Neural cell (in vitro differentiated cells): ENCODE measurements at regions not wholly inside any gene's neighbourhood (a gene's known extent, or its start where the extent isn't known, plus 50 kb on each side); places are given as distances from the start of the nearest gene placed in this dataset.

Experiments
- H2AFZ ChIP-seq: fragments of 200-600, 300-800 bp; sonication (generic), shearing (Covaris generic); 2 replicates; pipeline ENCODE4 v1.6.0; 2014; ENCODE audit warnings: low read depth, mild to moderate bottlenecking, antibody characterized with exemption, low read length, moderate library complexity
- H3F3A ChIP-seq: fragments of 200-600 bp; shearing (Covaris generic); 2 replicates; pipeline ENCODE4 v1.6.1; 2016; ENCODE audit warnings: mild to moderate bottlenecking, moderate library complexity, mixed read lengths, antibody characterized with exemption, low read length; ENCODE audit not compliant: insufficient read depth, poor library complexity, severe bottlenecking
- H3K27ac ChIP-seq: fragments of 200-600, 300-800 bp; sonication (generic), shearing (Covaris generic); 2 replicates; pipeline ENCODE4 v1.5.1; 2014; ENCODE audit warnings: mild to moderate bottlenecking, low read length, moderate library complexity
- H3K27me3 ChIP-seq: fragments of 300-800, 200-600 bp; sonication (generic), shearing (Covaris generic); 2 replicates; pipeline ENCODE4 v1.6.0; 2014; ENCODE audit warnings: mild to moderate bottlenecking, low read depth, low read length, moderate library complexity; ENCODE audit not compliant: insufficient read depth
- H3K36me3 ChIP-seq: fragments of 300-800, 200-600 bp; sonication (generic), shearing (Covaris generic); 2 replicates; pipeline ENCODE4 v1.5.1; 2014; ENCODE audit warnings: mild to moderate bottlenecking, antibody characterized with exemption, low read length, moderate library complexity; ENCODE audit not compliant: insufficient read depth
- H3K4me2 ChIP-seq: fragments of 300-800, 200-600 bp; sonication (generic), shearing (Covaris generic); 2 replicates; pipeline ENCODE4 v1.6.0; 2014; ENCODE audit warnings: mild to moderate bottlenecking, low read length
- H3K4me3 ChIP-seq: fragments of 300-800, 200-600 bp; sonication (generic), shearing (Covaris generic); 2 replicates; pipeline ENCODE4 v1.5.1; 2014; ENCODE audit warnings: mild to moderate bottlenecking, low read length, moderate library complexity
- H3K79me2 ChIP-seq: fragments of 200-600 bp; shearing (Covaris generic); replicated peaks from 2 replicates; pipeline ENCODE4 v1.6.0; 2014; ENCODE audit warnings: mild to moderate bottlenecking, low read length, moderate library complexity; ENCODE audit not compliant: insufficient read depth
- H3K9ac ChIP-seq: fragments of 300-800, 200-600 bp; sonication (generic), shearing (Covaris generic); 2 replicates; pipeline ENCODE4 v1.6.1; 2016; ENCODE audit warnings: mild to moderate bottlenecking, low read length, mixed read lengths
- H3K9me2 ChIP-seq: fragments of 200-600 bp; shearing (Covaris generic); 2 replicates; pipeline ENCODE4 v1.6.1; 2016; ENCODE audit warnings: mild to moderate bottlenecking, low read length, mixed read lengths; ENCODE audit not compliant: insufficient read depth
- H3K9me3 ChIP-seq: fragments of 200-600, 300-800 bp; sonication (generic), shearing (Covaris generic); 2 replicates; pipeline ENCODE4 v1.6.1; 2016; ENCODE audit warnings: mild to moderate bottlenecking, mixed run types, low read length, moderate library complexity, mixed read lengths
- H4K20me1 ChIP-seq: fragments of 200-600 bp; shearing (Covaris generic); 2 replicates; pipeline ENCODE4 v1.6.1; 2016; ENCODE audit warnings: mild to moderate bottlenecking, mixed run types; ENCODE audit not compliant: insufficient read depth
- CTCF ChIP-seq: fragments of 450-650 bp; IDR thresholded peaks from 2 replicates; pipeline ENCODE4 v1.5.1; 2014; ENCODE audit warnings: antibody characterized with exemption, mild to moderate bottlenecking, moderate library complexity; ENCODE audit not compliant: poor library complexity, severe bottlenecking
- EP300 ChIP-seq: fragments of 450-650 bp; conservative IDR thresholded peaks from 2 replicates; pipeline ENCODE4 v1.6.1; 2014; ENCODE audit warnings: antibody characterized with exemption, mild to moderate bottlenecking, moderate library complexity; ENCODE audit not compliant: poor library complexity, severe bottlenecking
- EZH2 ChIP-seq: fragments of 200-600, 300-800 bp; shearing (Covaris generic), sonication (generic); IDR thresholded peaks from 2 replicates; pipeline ENCODE4 v1.6.1; 2014; ENCODE audit warnings: antibody characterized with exemption, low read length, borderline replicate concordance, mild to moderate bottlenecking; ENCODE audit not compliant: insufficient read depth, poor library complexity, severe bottlenecking
- MXI1 ChIP-seq: fragments of 450-650 bp; conservative IDR thresholded peaks from 2 replicates; pipeline ENCODE4 v1.6.1; 2014; ENCODE audit warnings: antibody characterized with exemption, mild to moderate bottlenecking; ENCODE audit not compliant: poor library complexity, severe bottlenecking
- POLR2AphosphoS5 ChIP-seq: IDR thresholded peaks from 2 replicates; pipeline ENCODE4 v1.6.1; 2012
- RAD21 ChIP-seq: fragments of 450-650 bp; conservative IDR thresholded peaks from 2 replicates; pipeline ENCODE4 v1.6.1; 2014; ENCODE audit warnings: antibody characterized with exemption, mild to moderate bottlenecking, moderate library complexity
- SMC3 ChIP-seq: fragments of 450-650 bp; conservative IDR thresholded peaks from 2 replicates; pipeline ENCODE4 v1.6.1; 2014; ENCODE audit warnings: antibody characterized with exemption, mild to moderate bottlenecking, moderate library complexity; ENCODE audit not compliant: poor library complexity
- TAF1 ChIP-seq: IDR thresholded peaks from 2 replicates; pipeline ENCODE4 v1.6.1; 2012; ENCODE audit warnings: low read depth
- TF ChIP-seq, protein P1 (sequence below): IDR thresholded peaks from 2 replicates; pipeline ENCODE4 v1.6.1; 2012; ENCODE audit warnings: borderline replicate concordance

DNA sequence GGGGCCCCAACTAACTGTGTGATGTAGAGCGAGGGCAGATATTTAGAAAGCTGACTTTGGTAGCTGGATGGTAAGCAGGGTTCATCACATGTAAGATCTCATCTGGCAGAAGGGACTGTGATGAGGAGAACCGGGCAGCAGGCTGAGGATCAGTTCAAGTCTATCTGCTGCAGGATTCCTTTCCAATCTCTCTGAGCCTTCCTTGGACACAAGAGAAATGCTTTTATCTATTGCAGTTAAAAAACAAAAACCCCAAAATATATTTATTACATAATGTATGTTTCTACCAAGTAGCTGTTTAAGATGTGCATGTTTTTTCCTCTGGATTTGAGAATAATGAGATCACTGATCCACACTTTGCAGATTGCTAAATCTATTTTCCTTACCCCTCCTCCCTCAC is 411.5 kb downstream of the RAP2B start:
- no peaks in the 10 kb centered on the region for H3K9me3 ChIP-seq
- no peaks in the 10 kb centered on the region for H4K20me1 ChIP-seq
- no peaks in the 10 kb centered on the region for H3K36me3 ChIP-seq
- no peaks in the 10 kb centered on the region for H3F3A ChIP-seq
- no peaks in the 10 kb centered on the region for H3K79me2 ChIP-seq
- H3K9ac ChIP-seq: no peak overlapping the region
- no peak overlapping the region for H3K4me2 ChIP-seq
- H2AFZ ChIP-seq: no peak overlapping the region
- H3K4me3 ChIP-seq: no peak overlapping the region
- no peak overlapping the region for H3K27ac ChIP-seq
- no peaks in the 10 kb centered on the region for H3K27me3 ChIP-seq
- no peaks in the 10 kb centered on the region for H3K9me2 ChIP-seq
- TF ChIP-seq, protein P1, sequence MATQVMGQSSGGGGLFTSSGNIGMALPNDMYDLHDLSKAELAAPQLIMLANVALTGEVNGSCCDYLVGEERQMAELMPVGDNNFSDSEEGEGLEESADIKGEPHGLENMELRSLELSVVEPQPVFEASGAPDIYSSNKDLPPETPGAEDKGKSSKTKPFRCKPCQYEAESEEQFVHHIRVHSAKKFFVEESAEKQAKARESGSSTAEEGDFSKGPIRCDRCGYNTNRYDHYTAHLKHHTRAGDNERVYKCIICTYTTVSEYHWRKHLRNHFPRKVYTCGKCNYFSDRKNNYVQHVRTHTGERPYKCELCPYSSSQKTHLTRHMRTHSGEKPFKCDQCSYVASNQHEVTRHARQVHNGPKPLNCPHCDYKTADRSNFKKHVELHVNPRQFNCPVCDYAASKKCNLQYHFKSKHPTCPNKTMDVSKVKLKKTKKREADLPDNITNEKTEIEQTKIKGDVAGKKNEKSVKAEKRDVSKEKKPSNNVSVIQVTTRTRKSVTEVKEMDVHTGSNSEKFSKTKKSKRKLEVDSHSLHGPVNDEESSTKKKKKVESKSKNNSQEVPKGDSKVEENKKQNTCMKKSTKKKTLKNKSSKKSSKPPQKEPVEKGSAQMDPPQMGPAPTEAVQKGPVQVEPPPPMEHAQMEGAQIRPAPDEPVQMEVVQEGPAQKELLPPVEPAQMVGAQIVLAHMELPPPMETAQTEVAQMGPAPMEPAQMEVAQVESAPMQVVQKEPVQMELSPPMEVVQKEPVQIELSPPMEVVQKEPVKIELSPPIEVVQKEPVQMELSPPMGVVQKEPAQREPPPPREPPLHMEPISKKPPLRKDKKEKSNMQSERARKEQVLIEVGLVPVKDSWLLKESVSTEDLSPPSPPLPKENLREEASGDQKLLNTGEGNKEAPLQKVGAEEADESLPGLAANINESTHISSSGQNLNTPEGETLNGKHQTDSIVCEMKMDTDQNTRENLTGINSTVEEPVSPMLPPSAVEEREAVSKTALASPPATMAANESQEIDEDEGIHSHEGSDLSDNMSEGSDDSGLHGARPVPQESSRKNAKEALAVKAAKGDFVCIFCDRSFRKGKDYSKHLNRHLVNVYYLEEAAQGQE: no peak
- no peak for TF ChIP-seq SMC3
- no peak for TF ChIP-seq TAF1
- TF ChIP-seq RAD21: no peak
- TF ChIP-seq MXI1: no peak
- TF ChIP-seq CTCF: no peak
- no peak for TF ChIP-seq EZH2
- no peak for TF ChIP-seq EP300
- TF ChIP-seq POLR2AphosphoS5: no peak

DNA sequence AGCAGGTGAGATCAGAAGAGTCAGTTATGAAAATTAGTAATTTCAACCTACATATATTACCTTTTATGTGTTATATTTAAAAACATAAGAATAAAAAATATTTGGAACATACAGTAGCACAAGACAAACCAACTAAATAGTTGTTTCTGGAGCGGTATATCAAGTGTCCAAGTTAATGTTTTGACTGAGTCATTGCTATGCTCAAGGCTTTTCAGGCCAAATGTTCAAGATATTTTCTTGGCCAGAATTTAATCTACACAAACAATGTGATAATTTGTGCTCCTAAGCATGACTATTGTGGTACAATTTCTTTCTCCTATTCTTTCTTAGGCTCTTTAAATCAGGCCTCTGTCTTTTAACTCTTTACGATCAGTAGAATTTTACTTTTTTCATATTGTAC is 412.4 kb downstream of the RAP2B start:
- Histone ChIP-seq H3K9me2 (no peaks in the 10 kb centered on the region), H3K9ac (no peak overlapping the region)

More for the DNA sequence above, 412.4 kb downstream of the RAP2B start:
- no peaks in the 10 kb centered on the region for H3F3A ChIP-seq
- H3K27ac ChIP-seq: no peak overlapping the region
- H3K9me3 ChIP-seq: no peaks in the 10 kb centered on the region
- H3K79me2 ChIP-seq: no peaks in the 10 kb centered on the region
- H3K4me2 ChIP-seq: no peak overlapping the region
- H2AFZ ChIP-seq: no peak overlapping the region
- H3K4me3 ChIP-seq: no peak overlapping the region
- H3K36me3 ChIP-seq: no peaks in the 10 kb centered on the region
- no peaks in the 10 kb centered on the region for H3K27me3 ChIP-seq
- TF ChIP-seq RAD21 (no peak), MXI1 (no peak), EZH2 (no peak), EP300 (no peak), POLR2AphosphoS5 (no peak), CTCF (no peak)
- TF ChIP-seq, protein P1: no peak
- no peaks in the 10 kb centered on the region for H4K20me1 ChIP-seq
